ENCODE measurements at regions not wholly inside any gene's neighbourhood (a gene's known extent, or its start where the extent isn't known, plus 50 kb on each side); places are given as distances from the start of the nearest gene placed in this dataset.
"Not testable (repeated sequence)": the region's sequence is repeated elsewhere in the genome, so short reads cannot be mapped to it uniquely, and the experiment has no call there.

DNA sequence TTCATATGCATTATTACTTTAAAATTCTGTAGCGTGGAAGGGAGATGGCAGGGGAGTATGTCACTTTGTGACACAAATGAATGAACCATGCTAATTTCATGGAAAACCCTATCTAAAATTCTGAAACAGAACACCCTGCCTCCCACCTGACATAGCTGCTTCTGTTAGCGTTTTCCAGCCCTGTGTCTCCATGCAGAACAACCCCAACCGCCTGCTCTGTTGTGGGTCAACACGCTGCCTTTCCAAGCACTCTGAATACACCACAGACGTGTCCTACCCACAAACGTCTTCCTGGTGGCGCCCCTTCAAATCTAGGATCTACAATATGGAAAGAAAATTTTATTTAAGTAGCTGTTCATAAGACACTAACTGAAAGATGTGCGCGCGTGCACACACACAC, 238.6 kb downstream of the TRIML1 start:
- no peak for DNase-seq (ENCODE audit: low spot score)

DNA sequence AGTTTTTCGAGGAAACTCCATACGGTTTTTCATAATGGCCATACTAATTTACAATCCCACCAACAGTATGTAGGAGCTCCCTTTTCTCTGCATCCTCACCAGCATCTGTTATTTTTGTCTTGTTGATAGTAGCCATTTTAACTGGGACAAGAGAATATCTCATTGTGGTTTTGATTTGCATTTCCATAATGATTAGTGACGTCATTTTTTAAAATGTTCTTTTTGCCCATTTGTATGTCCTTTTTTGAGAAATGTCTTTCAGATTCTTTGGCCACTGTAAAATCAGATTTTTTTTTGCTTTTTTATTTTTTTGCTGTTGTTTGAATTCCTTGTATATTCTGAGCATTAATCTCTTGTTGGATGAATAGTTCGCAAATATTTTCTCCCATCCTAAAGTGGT, 243.9 kb downstream of the TRIML1 start:
- no peak for DNase-seq (ENCODE audit: low spot score)

DNA sequence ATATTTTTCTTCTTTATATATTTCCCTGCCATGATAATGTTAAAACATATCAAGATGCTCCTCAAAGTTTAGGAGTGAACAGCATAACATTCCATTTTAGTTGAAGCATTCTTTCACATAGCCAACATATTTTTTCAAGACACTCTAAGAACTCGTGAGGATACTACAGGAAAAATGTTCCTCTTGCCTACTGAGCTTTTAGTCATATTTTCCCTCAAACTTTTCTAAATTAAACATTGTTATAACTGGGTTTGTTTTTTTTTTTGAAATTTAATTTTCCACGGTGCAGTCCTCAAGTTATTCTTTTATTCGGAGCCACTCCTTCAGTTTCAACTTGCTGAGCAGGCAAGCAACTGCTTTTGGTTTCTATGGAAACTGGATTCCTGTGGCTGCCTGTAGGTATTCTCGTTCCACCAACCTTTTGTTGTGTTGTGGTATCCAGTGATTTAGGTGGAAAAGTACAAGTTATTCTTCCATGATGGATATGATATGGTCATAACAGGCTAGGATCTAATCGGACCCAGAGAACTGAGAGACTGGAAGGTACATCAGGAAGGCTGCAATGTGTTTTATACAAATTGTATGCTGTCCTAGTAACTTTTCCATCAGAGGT, 248.0 kb downstream of the TRIML1 start:
- no peak for DNase-seq (ENCODE audit: low spot score)

DNA sequence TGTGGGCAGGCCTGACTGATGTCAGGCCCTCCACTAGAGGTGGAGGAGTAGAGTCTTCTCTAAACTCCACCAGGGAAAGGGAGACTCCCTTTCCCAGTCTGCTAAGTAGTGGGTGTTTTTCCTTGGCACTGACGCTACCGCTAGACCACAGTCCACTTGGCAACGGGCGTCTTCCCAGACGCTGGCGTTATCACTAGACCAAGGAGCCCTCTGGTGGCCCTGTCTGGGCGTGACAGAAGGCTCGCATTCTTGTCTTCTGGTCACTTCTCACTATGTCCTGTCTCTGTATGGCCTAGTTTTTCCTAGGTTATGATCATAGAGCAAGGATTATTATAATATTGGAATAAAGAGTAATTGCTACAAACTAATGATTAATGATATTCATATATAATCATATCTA, 252.1 kb downstream of the TRIML1 start:
- not testable (repeated sequence) for DNase-seq (ENCODE audit: low spot score)

DNA sequence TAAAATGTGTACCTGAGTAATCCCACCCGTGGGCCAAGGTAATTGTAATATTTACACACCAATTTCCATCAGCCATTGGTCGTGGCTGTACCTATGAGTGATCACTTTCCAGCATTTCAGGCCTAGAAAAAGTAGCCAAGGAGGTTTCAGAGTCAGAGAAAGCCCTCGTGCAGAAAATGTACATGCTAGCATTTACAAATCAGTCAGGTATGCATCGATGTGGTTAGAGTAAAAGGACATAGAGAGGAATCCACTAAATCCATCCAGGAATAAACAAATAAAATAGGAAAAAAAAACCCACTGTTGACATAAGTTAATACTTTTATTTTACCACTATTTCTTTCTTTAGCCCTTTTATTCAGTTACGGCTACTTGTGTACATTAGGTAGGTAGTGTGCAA, 256.8 kb downstream of the TRIML1 start:
- no peak for DNase-seq (ENCODE audit: low spot score)

DNA sequence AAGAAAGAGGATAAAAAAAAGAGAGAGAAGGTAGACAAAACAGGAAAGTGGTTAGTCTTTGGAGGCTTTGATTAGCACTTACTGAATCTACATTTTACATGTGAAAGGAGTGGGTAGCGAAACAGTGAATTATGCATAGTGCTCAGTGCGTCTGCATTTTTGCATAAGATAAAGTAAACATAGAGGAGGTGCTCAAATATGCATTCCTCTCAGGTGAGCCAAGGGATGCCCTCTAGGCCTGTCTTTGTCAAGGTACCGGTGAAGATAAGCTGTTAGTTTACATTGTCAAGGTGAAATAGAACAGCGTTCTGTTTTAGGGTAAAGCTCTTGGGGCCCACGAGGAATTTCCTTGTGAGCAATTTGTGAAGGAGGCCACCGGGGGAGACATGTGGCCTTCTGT, 260.6 kb downstream of the TRIML1 start:
- DNase-seq (ENCODE audit: low spot score): no peak

DNA sequence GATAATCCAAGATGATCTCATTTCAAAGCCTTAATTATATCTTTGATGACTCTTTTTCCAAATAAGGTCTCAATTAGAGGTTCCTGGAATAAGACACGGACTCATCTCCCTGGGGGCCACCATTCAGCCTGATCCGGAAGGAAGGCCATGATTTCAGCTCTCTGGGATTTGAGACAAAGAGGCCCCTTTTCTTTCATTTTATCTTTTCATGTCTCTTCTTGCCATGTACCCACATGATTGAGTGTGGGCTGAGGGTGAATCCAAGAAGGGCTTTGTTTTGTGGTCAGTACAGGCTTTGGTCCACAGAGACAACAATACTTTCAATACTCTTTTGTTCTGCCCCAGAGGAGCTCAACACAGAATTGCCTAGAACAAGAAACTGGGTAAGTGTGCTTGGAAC, 261.2 kb downstream of the TRIML1 start:
- DNase-seq (ENCODE audit: low spot score): no peak

DNA sequence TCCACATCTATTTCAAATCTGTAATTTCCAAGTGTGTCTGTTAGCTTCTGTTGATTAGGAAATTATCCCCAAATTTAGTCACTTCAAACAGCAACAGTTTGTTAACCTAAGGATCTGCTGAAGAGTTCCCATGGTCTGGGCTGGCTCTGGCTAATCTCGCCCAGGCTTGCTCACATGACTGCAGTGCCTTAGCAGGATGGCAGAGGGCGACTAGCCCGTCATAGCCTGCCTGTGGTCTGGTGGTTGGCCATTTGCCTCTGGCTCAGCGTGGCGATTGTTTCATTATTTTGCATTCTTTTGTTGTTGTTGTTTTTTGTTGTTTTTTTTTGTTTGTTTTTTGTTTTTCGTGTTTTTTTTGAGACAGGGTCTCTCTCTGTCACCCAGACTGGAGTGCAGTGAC, 264.0 kb downstream of the TRIML1 start:
- DNase-seq (ENCODE audit: low spot score): no peak

DNA sequence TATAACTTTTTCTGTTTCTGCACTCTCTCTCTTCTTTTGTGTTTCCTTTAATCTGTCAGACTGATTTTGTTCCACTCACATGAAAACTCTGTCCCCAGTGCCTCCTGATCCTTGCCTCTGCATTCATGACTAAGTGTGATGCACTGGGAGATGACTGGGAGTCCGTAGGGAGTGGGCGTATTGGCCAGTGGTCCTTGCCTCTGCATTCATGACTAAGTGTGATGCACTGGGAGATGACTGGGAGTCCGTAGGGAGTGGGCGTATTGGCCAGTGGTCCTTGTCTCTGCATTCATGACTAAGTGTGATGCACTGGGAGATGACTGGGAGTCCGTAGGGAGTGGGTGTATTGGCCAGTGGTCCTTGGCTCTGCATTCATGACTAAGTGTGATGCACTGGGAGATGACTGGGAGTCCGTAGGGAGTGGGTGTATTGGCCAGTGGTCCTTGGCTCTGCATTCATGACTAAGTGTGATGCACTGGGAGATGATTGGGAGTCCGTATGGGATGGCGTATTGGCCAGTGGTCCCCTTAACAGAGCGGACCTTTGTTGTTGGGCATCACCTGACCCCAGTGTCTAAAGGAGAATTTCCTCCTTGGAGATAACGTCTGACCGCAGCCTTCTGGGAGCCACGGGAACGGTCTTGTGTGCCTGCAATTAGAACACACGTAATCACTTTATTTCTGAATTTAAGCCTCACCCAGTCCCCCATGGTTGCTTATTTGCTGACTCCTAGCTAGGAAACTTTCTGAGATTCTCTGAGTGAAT, 266.0 kb downstream of the TRIML1 start:
- DNase-seq (ENCODE audit: low spot score): not testable (repeated sequence)

DNA sequence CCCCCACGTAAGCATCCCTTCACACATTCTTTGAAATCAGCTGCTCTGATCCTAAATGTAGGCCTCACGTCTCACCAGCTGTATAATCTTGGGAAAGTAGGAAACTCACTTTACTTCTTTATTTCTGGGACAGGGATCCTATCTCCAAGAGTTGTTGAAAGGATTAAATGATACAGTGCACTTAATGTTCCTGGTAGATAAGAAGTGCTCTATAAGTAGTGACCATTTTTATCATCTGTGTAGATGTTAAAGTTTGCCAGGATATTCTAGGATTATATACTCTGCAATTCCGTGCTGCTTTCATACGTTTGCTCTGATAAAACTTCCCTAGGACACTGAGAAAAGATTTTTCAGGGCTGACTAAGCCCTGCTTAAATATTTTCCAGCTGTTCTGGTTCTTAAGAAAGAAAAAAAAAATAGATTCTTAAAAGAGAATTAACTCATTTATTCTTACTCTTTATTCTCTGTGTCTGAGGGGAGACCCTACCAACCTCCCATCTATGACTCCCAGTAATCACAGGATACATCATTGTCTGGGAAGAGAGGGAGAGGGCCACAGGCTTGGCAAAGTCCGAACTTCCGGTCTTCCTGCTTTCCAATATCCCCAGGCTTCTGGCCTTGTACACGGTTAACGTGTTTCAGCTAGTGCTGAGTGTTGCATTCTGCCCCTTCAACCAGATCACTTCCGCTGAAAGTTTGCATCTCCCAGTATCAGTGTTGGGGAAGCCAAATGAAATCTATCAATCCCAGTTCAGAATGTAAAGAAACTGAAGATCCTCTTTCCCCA, 269.2 kb downstream of the TRIML1 start:
- no peak for DNase-seq (ENCODE audit: low spot score)

DNA sequence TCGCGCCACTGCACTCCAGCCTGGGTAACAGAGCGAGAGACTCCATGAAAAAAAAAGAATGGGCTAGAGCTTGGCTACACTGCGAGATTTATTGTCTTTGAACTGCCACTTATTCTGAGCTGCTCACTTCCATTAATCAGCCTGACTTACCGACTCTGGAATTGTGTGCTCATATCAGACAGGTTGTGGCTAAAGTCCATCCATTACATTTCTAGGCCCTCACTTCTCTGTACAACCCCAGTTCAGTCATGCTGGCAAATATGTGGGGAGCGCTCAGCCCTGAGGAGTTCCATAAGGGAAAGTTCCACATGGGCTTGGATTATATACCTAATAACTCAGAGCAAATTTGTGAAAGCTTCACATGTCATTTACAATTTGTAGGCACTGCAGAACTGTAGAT, 270.6 kb downstream of the TRIML1 start:
- no peak for DNase-seq (ENCODE audit: low spot score)

DNA sequence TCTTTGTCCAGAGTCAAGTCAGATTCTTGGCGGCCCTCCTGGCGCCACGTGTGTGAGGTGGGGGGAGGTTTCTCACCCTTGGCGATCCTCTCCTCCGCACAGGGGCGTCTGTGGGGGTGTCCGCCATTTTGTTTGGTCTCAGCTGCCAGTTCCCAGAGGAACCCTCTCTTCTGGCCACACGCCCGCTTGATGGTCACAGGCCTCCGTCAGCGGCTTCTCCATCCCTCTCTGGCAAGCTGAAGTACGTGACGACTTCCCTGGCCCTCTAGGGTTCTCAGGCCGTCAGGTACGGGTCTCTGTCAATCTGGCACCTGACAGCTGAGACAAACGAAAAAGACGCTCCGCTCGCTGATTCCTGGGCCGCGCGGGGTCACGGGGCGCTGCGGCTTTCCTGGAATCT, 272.6 kb downstream of the TRIML1 start:
- no peak for DNase-seq (ENCODE audit: low spot score)

DNA sequence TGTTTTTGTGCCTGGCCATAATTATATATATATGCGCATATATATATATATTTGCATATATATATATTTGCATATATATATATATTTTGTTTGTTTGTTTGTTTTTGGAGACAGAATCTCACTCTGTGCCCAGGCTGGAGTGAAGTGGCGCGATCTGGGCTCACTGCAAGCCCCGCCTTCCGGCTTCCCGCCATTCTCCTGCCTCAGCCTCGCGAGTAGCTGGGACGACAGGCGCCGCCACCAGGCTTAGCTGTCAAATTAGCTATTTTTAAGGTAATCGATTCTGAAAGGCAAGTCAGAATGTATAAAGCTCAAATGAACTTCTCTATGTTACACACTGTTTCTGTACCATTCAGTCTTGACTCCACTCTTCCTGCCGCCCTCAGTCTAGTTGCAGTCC, 273.3 kb downstream of the TRIML1 start:
- DNase-seq (ENCODE audit: low spot score): no peak

DNA sequence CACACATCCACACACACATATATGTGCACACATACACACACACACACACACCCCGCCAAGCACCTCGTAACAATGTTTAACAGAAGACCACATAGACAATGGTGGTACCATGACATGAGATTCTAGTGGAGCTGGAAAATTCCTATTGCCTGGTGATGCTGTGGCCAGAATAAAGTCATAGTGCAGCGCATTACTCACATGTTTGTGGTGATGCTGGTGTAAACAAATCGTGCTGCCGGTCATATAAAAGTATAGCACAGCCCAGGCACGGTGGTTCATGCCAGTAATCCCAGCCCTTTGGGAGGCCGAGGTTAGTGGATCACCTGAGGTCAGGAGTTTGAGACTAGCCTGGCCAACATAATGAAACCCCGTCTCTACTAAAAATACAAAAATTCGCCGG, 275.2 kb downstream of the TRIML1 start:
- DNase-seq (ENCODE audit: low spot score): no peak

DNA sequence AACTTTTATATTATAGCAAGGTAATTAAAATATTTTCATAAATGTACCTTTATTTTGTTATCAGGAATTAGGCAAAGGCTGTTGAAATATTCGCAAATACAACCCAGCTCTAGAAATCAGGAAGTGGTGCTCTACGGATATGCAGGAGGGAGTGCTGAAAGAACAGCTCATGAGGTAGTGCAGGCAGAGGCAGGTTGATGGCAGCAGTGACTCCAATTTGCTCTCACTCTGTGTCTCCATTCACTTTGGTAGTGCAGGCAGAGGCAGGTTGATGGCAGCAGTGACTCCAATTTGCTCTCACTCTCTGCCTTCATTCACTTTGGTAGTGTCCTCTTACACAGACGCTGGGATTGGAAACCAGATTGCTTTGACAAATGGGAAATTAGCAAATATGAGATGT, 277.9 kb downstream of the TRIML1 start:
- DNase-seq (ENCODE audit: low spot score): no peak

DNA sequence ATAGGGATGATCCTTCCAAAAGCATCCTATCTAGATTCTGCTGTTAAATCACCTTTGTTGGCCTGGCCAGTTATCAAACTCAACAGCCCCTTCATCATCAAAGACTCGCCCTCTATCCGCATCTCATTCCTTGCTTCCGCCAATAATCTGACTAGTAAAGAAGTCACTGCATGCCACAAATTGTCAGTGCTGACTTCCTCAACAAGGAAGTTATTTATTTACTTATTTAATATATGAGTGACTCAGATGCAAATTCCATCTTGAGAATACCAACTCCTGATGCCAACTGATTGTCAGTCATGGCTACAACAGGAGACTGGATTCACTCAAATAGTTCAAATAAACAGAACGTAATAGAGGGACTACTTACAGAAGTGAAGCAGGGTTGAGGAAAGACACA, 283.8 kb downstream of the TRIML1 start:
- DNase-seq (ENCODE audit: low spot score): no peak

DNA sequence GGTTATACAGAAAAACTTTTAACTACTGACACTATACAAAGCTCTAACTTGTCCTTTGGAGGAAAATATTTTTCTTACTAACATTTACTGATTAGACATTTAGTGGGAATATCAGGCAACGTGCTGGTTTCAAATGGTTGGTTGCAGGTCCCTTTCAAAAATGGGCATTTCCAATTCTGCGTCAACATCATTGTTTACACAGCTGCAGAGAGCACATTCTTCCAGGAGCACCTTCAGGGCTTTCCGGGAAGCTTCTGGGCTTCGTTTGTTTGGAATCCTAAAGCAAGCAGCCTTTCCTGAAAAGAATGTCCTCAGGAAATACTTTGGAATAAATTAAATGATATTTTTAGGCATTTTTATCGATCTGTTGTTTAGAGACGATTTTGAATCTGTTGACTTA, 289.7 kb downstream of the TRIML1 start:
- DNase-seq (ENCODE audit: low spot score): no peak

DNA sequence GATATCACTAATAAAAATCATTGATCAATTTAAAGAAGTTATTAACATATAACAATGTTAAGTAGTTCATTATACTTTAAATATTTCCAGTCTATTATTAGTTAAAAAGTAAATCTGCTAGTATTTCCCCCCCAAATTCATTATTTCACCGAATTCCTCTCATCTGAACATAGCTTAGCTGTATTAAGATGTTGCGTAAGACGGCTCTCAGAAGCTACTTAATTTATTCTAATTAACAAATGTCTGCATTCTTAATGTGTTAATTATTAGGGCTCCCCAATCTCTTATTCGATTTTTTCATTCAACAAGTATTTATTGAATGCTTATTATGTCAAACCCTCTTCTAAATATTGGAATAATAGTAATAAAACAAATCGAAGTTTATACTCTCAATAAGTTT, 290.7 kb downstream of the TRIML1 start:
- DNase-seq (ENCODE audit: low spot score): no peak

DNA sequence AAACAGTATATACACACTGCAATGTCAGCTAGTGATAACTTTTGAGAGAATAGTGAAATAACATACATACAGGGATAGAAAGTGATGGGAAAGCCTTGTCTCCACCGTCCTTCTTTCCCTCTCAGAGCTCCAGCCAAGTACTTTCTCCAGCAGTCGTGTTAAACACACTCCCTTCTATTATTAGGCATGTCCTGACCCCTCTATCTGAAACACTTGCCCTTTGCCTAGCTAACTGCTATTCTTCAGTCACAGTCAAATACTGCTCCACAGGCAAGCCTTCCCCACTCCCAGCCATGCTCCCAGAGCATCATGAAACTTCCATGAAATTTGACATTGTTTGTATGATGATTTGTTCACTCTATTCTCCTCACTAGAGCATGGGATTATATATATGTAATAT, 291.1 kb downstream of the TRIML1 start:
- DNase-seq (ENCODE audit: low spot score): no peak

DNA sequence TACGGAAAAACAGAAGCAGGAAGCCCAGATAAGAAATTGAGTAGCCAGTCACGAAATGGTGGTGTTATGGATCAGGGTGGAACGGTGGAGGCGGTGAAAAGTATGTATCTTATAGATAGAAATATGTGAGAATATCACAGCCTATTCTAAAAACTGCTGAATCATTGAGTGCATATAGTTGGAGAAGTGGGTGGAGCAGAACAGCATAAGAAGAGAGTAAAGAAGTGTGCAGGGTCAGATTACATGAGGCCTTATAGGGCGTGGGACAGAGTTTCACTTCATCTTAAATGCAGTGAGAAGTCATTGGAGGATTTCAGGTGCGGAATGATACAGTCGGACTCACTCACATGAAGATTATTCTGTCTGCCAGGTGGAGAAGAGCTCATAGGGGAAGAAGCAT, 293.1 kb downstream of the TRIML1 start:
- no peak for DNase-seq (ENCODE audit: low spot score)

DNA sequence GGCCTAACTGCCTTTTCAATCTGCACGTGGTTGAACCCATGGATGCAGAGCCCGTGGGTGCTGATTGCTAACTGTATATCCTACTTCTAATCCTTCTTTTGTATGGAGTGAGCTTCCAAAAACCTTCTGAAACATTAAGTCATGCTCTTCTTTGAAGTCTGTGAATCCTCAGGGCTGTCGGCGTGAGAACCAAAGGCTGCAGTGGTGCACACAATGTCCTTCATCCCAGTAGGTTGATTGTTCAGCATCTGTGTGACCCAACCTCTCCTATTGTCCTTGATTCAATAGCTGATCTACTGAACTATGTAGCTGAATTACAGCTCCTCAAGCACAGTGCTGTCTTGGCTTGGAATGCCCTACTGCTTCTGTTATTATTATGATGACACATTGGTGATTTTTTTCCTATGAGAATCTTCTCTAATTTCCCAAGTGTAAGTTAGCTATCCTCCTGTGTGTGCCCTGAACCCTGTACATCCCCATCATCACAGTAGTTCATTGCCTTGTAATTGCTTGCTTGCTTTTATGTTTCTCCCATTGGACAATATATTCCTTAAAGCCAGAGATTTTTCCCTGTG, 294.6 kb downstream of the TRIML1 start:
- DNase-seq (ENCODE audit: low spot score): no peak

DNA sequence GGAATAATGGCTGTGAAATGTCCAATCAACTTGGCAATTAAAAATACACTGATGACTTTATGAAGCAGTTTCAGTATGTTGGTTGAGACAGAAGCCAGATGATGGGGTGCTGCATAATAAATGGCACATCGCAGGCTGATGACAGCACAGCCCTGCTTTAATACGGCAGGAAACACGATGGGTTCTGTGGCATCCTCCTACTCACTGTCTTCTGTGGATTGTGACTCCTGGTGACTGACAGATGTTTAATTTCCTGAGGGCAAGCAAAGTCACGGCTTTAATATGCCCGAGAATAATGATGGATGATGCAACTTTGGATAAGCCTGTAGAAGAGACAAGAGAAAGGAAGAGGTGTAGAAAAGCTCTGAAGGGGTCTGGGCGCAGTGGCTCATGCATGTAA, 295.4 kb downstream of the TRIML1 start:
- DNase-seq (ENCODE audit: low spot score): no peak

DNA sequence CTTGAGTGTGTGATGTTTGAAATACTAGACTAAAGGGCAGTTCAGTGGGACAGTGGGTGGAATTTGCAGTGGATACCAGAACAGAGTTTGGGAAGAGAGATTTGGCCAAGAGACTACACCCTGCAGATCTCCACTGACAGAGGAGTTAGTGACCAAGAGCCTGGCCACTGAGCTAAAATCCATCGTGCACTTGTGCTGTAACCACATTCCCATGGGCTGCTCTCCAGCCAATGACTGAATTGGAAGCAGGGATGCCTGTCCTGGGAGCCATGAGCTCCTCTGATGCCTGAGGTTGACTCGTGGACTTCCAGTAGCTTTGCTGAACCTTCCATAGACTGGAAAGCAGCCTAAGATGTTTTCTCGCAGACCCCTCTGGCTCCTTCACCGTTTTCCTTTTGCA, 296.1 kb downstream of the TRIML1 start:
- DNase-seq (ENCODE audit: low spot score): no peak
